ENCODE measurements at regions not wholly inside any gene's neighbourhood (a gene's known extent, or its start where the extent isn't known, plus 50 kb on each side); places are given as distances from the start of the nearest gene placed in this dataset.

GRCh38 chr21:26641062-26641461 is 68.0 kb upstream of the CYYR1 start:
- ChIA-PET POLR2A (ENCODE audit: unreplicated experiment) (no interaction called here), CTCF (no interaction called here)
- Histone ChIP-seq H3K9me3 (ENCODE audit: low read length) (no peaks in the 10 kb centered on the region), H3K9me2 (replicated peaks; ENCODE audit: low read length) (no peaks in the 10 kb centered on the region), H3F3A (ENCODE audit: low read length, unreplicated experiment) (no peaks in the 10 kb centered on the region), H3K9ac (ENCODE audit: low read length) (no peak overlapping the region), H3K79me2 (ENCODE audit: low read length) (no peaks in the 10 kb centered on the region), H3K36me3 (ENCODE audit: low read depth, low read length) (no peaks in the 10 kb centered on the region), H3K4me2 (ENCODE audit: low read length) (no peak overlapping the region), H4K20me1 (ENCODE audit: low read length) (no peaks in the 10 kb centered on the region), H3K4me3 (ENCODE audit: low read length) (no peak overlapping the region), H2AFZ (ENCODE audit: low read length) (no peak overlapping the region), H3K27me3 (ENCODE audit: low read length) (no peaks in the 10 kb centered on the region), H3K27ac (ENCODE audit: low read length) (no peak overlapping the region), H3K4me1 (ENCODE audit: insufficient read depth, low read length) (0 out of 2 replicates have a peak, but pooled peaks cover 6% of the 10 kb centered on the region)
- ATAC-seq (no peak), DNase-seq (no peak)
- intact Hi-C loops (cut with micrococcal nuclease) = no loop called here
- no TSS peak for BruUV-seq (replicated peaks)
- TF ChIP-seq CTCF (conservative IDR thresholded peaks at IDR 0.05; ENCODE audit: low read depth, low read length) = no peak
- no peak for TF ChIP-seq EZH2 (IDR thresholded peaks at IDR 0.05; ENCODE audit: low read length, unreplicated experiment)
- no peak for TF ChIP-seq EZH2phosphoT487 (IDR thresholded peaks at IDR 0.05; ENCODE audit: borderline replicate concordance, low read length)

GRCh38 chr21:26637201-26637745 is 64.2 kb upstream of the CYYR1 start:
- no peaks in the 10 kb centered on the region for H3K9me3 ChIP-seq (ENCODE audit: low read length)
- intact Hi-C loops (cut with micrococcal nuclease) = no loop called here
- BruUV-seq (replicated peaks) = no TSS peak
- no peaks in the 10 kb centered on the region for H3K79me2 ChIP-seq (ENCODE audit: low read length)
- no peaks in the 10 kb centered on the region for H4K20me1 ChIP-seq (ENCODE audit: low read length)
- H2AFZ ChIP-seq (ENCODE audit: low read length) = no peak overlapping the region
- H3K9ac ChIP-seq (ENCODE audit: low read length) = no peak overlapping the region
- TF ChIP-seq EZH2 (IDR thresholded peaks at IDR 0.05; ENCODE audit: low read length, unreplicated experiment) = no peak
- no peak for TF ChIP-seq EZH2phosphoT487 (IDR thresholded peaks at IDR 0.05; ENCODE audit: borderline replicate concordance, low read length)
- TF ChIP-seq CTCF (conservative IDR thresholded peaks at IDR 0.05; ENCODE audit: low read depth, low read length) = no peak
- DNase-seq (peak; percentile 71), ATAC-seq (peak; percentile 98)
- H3K4me1 ChIP-seq (ENCODE audit: insufficient read depth, low read length) = 0 out of 2 replicates have a peak, but pooled peaks cover 6% of the 10 kb centered on the region
- peak overlapping the region; percentile 15; the same call in 1 of the 2 replicates for H3K4me2 ChIP-seq (ENCODE audit: low read length)
- ChIA-PET POLR2A (ENCODE audit: unreplicated experiment) (no interaction called here), CTCF (no interaction called here)
- H3K9me2 ChIP-seq (replicated peaks; ENCODE audit: low read length) = no peaks in the 10 kb centered on the region
- no peaks in the 10 kb centered on the region for H3K36me3 ChIP-seq (ENCODE audit: low read depth, low read length)
- H3K4me3 ChIP-seq (ENCODE audit: low read length) = no peak overlapping the region
- no peaks in the 10 kb centered on the region for H3F3A ChIP-seq (ENCODE audit: low read length, unreplicated experiment)
- H3K27me3 ChIP-seq (ENCODE audit: low read length) = no peaks in the 10 kb centered on the region
- no peak overlapping the region for H3K27ac ChIP-seq (ENCODE audit: low read length)

- ATAC-seq (no peak), DNase-seq (no peak)
- no peak overlapping the region for H3K4me3 ChIP-seq (ENCODE audit: low read length)
- no peaks in the 10 kb centered on the region for H3K27me3 ChIP-seq (ENCODE audit: low read length)
- H2AFZ ChIP-seq (ENCODE audit: low read length) = no peak overlapping the region
- no TSS peak for BruUV-seq (replicated peaks)
- H3F3A ChIP-seq (ENCODE audit: low read length, unreplicated experiment) = no peaks in the 10 kb centered on the region
- no peaks in the 10 kb centered on the region for H4K20me1 ChIP-seq (ENCODE audit: low read length)
- intact Hi-C loops (cut with micrococcal nuclease) = no loop called here
- no peaks in the 10 kb centered on the region for H3K9me3 ChIP-seq (ENCODE audit: low read length)
- no peaks in the 10 kb centered on the region for H3K9me2 ChIP-seq (replicated peaks; ENCODE audit: low read length)
- no peaks in the 10 kb centered on the region for H3K79me2 ChIP-seq (ENCODE audit: low read length)
- H3K27ac ChIP-seq (ENCODE audit: low read length) = no peak overlapping the region
- no peak overlapping the region for H3K4me2 ChIP-seq (ENCODE audit: low read length)
- ChIA-PET CTCF (no interaction called here), POLR2A (ENCODE audit: unreplicated experiment) (no interaction called here)
- TF ChIP-seq CTCF (conservative IDR thresholded peaks at IDR 0.05; ENCODE audit: low read depth, low read length) = no peak
- TF ChIP-seq EZH2 (IDR thresholded peaks at IDR 0.05; ENCODE audit: low read length, unreplicated experiment) = no peak
- TF ChIP-seq EZH2phosphoT487 (IDR thresholded peaks at IDR 0.05; ENCODE audit: borderline replicate concordance, low read length) = no peak
- H3K4me1 ChIP-seq (ENCODE audit: insufficient read depth, low read length) = 0 out of 2 replicates have a peak, but pooled peaks cover 6% of the 10 kb centered on the region
- H3K9ac ChIP-seq (ENCODE audit: low read length) = no peak overlapping the region
- H3K36me3 ChIP-seq (ENCODE audit: low read depth, low read length) = no peaks in the 10 kb centered on the region
Measured at GRCh38 chr21:26635681-26636080, 62.6 kb upstream of the CYYR1 start.

Data from PC-3 (cell line).